ENCODE measurements at regions not wholly inside any gene's neighbourhood (a gene's known extent, or its start where the extent isn't known, plus 50 kb on each side); places are given as distances from the start of the nearest gene placed in this dataset.
A peak's percentile ranks its signal among the peaks of the same experiment; 100 is the strongest.

- Histone ChIP-seq H3K36me3 (ENCODE audit: control insufficient read depth in 4 of 4, insufficient read depth in 4 of 4, low read length in 4 of 4) (no peaks in the 10 kb centered on the region), H3K9me3 (ENCODE audit: control insufficient read depth in 4 of 4, insufficient read depth in 3 of 4, low read length in 3 of 4) (no peaks in the 10 kb centered on the region), H3K4me1 (ENCODE audit: control insufficient read depth in 5 of 5, insufficient read depth in 5 of 5, low read length in 5 of 5) (peaks cover 0 to 3% (median 2%) of the 10 kb centered on the region in 5 donors), H3K27ac (ENCODE audit: low read depth in 1 of 2, low read length in 1 of 2) (no peak overlapping the region), H3K9ac (ENCODE audit: insufficient read depth in 1 of 2, low read length in 2 of 2) (no peak overlapping the region), H3K27me3 (ENCODE audit: control insufficient read depth in 3 of 3, insufficient read depth in 3 of 3, low read length in 2 of 3) (no peaks in the 10 kb centered on the region), H3K4me3 (no peak overlapping the region)
- DNase-seq (peak in 1 of 3 donors; percentile 18), ATAC-seq (ENCODE audit: insufficient read depth, low FRiP score) (no peak)
- WGBS, 2 donors = 65 to 83% methylated on average over 3 of the region's 3 CpGs
- TF ChIP-seq CTCF (IDR thresholded peaks at IDR 0.05; ENCODE audit: control extremely low read depth, extremely low read depth) = no peak
These were observed 76.7 kb upstream of the SESTD1 start for GRCh38 chr2:179341152-179341866.

GRCh38 chr2:179340678-179341077 is 76.0 kb upstream of the SESTD1 start:
- Histone ChIP-seq H3K4me1 (ENCODE audit: control insufficient read depth in 5 of 5, insufficient read depth in 5 of 5, low read length in 5 of 5) (peaks cover 0 to 3% (median 2%) of the 10 kb centered on the region in 5 donors), H3K9ac (ENCODE audit: insufficient read depth in 1 of 2, low read length in 2 of 2) (no peak overlapping the region), H3K27me3 (ENCODE audit: control insufficient read depth in 3 of 3, insufficient read depth in 3 of 3, low read length in 2 of 3) (no peaks in the 10 kb centered on the region), H3K9me3 (ENCODE audit: control insufficient read depth in 4 of 4, insufficient read depth in 3 of 4, low read length in 3 of 4) (no peaks in the 10 kb centered on the region), H3K27ac (ENCODE audit: low read depth in 1 of 2, low read length in 1 of 2) (no peak overlapping the region), H3K4me3 (no peak overlapping the region), H3K36me3 (ENCODE audit: control insufficient read depth in 4 of 4, insufficient read depth in 4 of 4, low read length in 4 of 4) (no peaks in the 10 kb centered on the region)
- DNase-seq (peak in 2 of 3 donors; percentile 11 to 41), ATAC-seq (ENCODE audit: insufficient read depth, low FRiP score) (no peak)
- WGBS, 2 donors = 57 to 64% methylated on average over 4 of the region's 4 CpGs
- peak; percentile 8 for TF ChIP-seq CTCF (IDR thresholded peaks at IDR 0.05; ENCODE audit: control extremely low read depth, extremely low read depth)

- no peak overlapping the region for H3K4me3 ChIP-seq
- no peaks in the 10 kb centered on the region for H3K36me3 ChIP-seq (ENCODE audit: control insufficient read depth in 4 of 4, insufficient read depth in 4 of 4, low read length in 4 of 4)
- H3K27me3 ChIP-seq (ENCODE audit: control insufficient read depth in 3 of 3, insufficient read depth in 3 of 3, low read length in 2 of 3) = no peaks in the 10 kb centered on the region
- H3K4me1 ChIP-seq (ENCODE audit: control insufficient read depth in 5 of 5, insufficient read depth in 5 of 5, low read length in 5 of 5) = peaks cover 0 to 2% (median 0%) of the 10 kb centered on the region in 5 donors
- ATAC-seq (ENCODE audit: insufficient read depth, low FRiP score) (peak; percentile 54), DNase-seq (no peak)
- H3K27ac ChIP-seq (ENCODE audit: low read depth in 1 of 2, low read length in 1 of 2) = no peak overlapping the region
- no peak for TF ChIP-seq CTCF (IDR thresholded peaks at IDR 0.05; ENCODE audit: control extremely low read depth, extremely low read depth)
- H3K9ac ChIP-seq (ENCODE audit: insufficient read depth in 1 of 2, low read length in 2 of 2) = no peak overlapping the region
- no peaks in the 10 kb centered on the region for H3K9me3 ChIP-seq (ENCODE audit: control insufficient read depth in 4 of 4, insufficient read depth in 3 of 4, low read length in 3 of 4)
- WGBS, 2 donors = 68 to 72% methylated on average over 3 of the region's 3 CpGs
These were observed 74.0 kb upstream of the SESTD1 start for GRCh38 chr2:179338681-179339080.
